DLD1 (cell line): ENCODE measurements at regions not wholly inside any gene's neighbourhood (a gene's known extent, or its start where the extent isn't known, plus 50 kb on each side); places are given as distances from the start of the nearest gene placed in this dataset.
"Not testable (repeated sequence)": the region's sequence is repeated elsewhere in the genome, so short reads cannot be mapped to it uniquely, and the experiment has no call there.

Experiments
- in situ Hi-C: cut with HindIII; loops from 2 replicates; pipeline ENCODE4 v1.10.0; 2017; ENCODE audit warnings: low sequenced_read_pairs

DNA sequence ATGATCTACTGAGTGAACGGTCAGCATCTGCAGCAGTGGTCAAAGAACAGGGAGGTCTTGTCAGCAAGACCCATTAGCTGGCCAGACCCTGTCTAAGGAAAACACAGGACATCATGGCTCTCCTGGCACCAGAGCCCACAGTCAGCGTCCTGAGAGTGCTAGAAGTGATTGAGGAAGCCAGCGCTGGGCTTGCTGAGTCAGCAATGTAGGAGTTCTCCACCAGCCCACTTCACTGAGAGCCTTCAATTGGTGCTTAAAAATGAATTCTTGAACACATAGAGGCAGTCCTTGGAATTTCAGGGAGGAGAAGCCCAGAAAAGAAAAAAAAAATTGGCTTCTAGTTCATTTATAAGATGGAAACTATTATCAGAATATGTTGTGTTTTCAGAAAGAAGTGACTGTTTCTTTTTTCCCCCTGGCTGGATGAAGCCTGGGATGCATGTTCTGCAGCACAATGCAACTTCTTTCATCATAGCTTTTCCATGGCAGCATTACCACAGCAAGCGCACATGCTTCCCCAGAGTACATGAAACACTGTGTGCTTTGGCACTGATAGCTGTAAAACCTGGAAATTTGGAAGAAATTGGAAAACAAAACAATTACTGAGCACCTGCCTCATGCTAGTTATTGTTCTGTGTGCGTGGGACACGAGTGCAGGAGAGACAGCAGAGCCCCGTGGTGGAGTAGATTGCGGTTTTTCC is 899.9 kb downstream of the C6orf118 start:
- in situ Hi-C loops, result no loop called here

- in situ Hi-C loops, result no loop called here
Measured at GRCh38 chr6:164408868-164409267, 900.5 kb downstream of the C6orf118 start.

DNA sequence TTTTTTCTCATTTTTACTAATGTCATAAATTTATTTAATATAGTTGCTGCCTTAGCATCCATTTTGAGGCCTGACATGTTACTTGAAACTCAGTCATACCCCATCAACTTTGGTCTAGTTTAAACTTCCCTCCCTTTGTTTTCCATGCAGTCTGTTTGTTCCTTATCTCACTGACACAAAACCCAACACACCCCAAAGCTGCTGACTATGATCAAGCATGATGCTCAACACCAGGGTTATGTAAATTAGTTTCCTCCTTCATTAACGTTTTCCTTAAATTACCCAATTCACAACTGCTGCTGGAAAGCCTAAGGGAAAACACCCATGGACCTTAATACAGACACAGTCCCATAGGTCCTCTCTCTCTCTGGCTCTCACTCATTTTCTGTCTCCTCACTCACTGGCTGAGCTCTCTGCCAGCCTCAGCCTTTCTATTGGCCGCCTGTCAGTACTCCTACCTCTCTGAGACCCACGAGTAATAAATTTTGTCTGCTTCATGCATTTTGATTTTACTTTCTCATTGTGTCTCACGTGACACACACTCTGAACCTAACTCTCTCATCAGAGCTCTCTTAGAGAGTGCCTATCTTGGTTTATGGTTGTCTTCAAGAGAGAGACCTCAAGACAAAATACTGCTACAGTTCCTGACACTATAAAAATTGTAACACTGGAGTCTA is 904.5 kb downstream of the C6orf118 start:
- in situ Hi-C loops, result no loop called here

- in situ Hi-C loops, result no loop called here
Measured at GRCh38 chr6:164401871-164402270, 907.5 kb downstream of the C6orf118 start.

GRCh38 chr6:164398647-164399046 is 910.8 kb downstream of the C6orf118 start:
- in situ Hi-C loops, result no loop called here

- in situ Hi-C loops, result no loop called here
Measured at GRCh38 chr6:164396071-164397047, 913.0 kb downstream of the C6orf118 start.

GRCh38 chr6:164379795-164380194 is 929.6 kb downstream of the C6orf118 start:
- in situ Hi-C loops, result loop anchor here (10.0 kb wide), 2 partner anchors 55 to 65 kb away; no protein-coding TSS in a partner anchor

- in situ Hi-C loops, result loop anchor here (10.0 kb wide), 2 partner anchors 56 to 64 kb away; no protein-coding TSS in a partner anchor
Measured at GRCh38 chr6:164378330-164378729, 931.1 kb downstream of the C6orf118 start.

GRCh38 chr6:164377348-164377918 is 932.0 kb downstream of the C6orf118 start:
- in situ Hi-C loops, result loop anchor here (10.0 kb wide), 2 partner anchors 57 to 63 kb away; no protein-coding TSS in a partner anchor

DNA sequence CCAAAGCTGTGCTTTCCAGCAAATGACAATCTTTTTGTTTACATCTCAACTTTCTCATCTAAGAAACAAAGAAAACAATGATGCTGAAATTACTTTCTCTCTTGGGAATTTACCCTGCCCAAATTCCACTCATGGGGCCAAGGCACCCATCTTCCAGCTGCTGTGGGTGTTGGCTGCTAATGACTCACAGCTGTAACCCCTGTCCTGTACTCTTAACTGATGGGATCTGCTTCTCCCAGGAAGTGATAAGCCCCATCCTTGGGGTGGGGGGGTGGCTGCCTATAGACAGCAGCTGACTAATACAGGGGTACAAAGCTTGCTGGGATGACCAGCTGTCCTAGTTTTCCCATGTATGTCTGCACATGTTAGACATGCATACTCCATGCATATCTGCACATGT is 938.6 kb downstream of the C6orf118 start:
- in situ Hi-C loops, result loop anchor here (10.0 kb wide), 2 partner anchors 56 to 64 kb away; no protein-coding TSS in a partner anchor

DNA sequence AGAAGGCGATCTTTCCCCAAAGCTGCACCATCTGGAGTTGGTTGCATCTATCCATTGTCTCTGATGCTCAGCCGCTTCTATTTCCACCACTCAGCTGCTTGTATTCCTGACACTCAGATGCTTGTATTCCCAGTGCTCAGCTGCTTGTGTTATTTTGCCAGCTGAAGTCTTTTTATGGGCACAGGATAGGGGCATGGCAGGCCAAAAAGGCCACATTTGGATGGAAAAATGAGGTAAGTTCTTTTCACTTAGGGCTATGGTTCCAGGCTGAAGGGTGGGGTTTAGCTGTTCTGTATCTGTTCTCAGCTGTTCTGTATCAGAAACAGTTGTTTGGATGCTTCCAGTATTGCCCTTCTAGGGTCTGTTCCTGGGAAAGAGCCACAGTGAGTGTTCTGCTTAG is 944.9 kb downstream of the QKI start:
- in situ Hi-C loops, result no loop called here

- in situ Hi-C loops, result no loop called here
Measured at GRCh38 chr6:164359036-164359435, 944.5 kb downstream of the QKI start.

GRCh38 chr6:164356814-164357213 is 942.3 kb downstream of the QKI start:
- in situ Hi-C loops, result no loop called here

- in situ Hi-C loops, result no loop called here
Measured at GRCh38 chr6:164347455-164347854, 932.9 kb downstream of the QKI start.

DNA sequence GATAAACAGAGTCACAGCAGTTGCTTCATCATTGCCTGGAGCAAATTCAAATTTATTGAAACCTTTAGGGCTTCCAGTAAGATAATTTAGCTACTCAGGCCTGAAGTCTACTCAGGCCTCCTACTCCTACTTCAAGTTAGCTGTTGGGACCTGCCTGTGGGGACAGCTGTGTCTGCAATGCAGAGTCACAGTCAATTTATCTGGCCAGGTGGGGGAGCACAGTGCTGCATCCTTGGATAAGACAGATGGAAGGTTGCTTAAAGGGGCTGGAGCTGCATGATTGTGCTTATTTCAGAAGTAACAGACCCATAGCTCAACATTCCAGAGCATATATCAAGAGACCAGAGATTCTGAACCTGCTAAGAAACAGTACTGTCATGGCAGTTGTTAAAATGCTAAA is 932.1 kb downstream of the QKI start:
- in situ Hi-C loops, result no loop called here

- in situ Hi-C loops, result no loop called here
Measured at GRCh38 chr6:164345806-164346496, 931.4 kb downstream of the QKI start.

DNA sequence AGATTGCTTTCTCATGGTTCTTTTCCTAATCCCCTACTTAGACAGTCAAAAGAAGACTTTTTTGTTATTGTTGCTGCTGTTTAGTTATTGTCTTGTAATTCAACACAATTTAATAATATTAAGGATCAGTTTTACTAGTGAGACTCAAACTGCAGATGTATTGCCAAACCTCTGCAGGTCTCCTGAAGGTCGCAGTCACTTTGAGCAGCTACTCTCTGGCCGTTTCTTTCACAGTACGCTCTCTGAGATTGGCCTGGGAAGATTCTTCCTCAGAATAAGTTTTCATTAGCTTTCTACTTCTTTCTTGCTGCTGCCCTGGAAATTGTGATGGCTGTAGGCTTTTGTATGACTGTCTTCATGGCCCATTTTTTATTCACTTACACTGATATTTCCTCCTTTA is 930.8 kb downstream of the QKI start:
- in situ Hi-C loops, result no loop called here

DNA sequence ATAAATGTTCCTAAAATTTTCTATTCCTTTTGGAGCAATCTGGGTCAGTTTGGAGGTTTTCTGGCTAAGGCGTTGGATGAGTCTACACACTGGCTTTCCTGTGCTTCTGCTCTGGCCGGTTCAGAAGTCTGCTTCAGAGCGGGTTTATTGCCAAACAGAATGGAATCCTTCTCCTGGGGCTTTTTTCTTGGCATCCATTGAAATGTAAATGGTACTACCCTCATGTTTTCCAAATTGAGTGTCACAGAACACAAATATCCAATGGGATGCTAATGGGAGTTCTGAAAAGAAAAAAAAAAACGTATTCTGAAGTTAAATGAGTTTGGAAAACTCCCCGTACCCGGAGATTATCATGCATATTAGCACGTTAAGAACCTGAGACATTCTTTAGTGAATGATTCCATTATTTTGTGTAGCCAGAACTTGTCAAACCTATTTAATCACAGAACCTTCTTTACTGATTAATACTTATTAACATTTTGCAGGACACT is 930.3 kb downstream of the QKI start:
- in situ Hi-C loops, result no loop called here

DNA sequence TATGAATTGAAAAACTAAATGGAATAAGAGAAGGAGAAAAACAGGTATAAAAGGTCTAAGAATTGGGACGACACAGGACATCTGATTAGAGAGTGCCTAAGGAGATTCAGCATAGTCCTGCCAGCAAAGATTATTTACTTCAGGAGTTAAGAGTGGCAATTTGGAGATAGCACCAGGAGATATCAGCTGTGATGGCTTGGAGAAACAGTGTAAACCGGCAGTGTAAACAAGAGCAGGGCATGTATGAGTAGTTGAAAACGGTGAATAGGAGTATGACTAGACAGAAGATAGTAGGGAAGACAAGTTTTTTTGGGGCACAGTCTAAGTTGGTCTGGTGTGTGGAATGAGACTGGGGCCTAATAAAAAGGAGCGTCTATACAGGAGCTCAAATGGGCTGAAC is 924.9 kb downstream of the QKI start:
- in situ Hi-C loops, result not testable (repeated sequence)

DNA sequence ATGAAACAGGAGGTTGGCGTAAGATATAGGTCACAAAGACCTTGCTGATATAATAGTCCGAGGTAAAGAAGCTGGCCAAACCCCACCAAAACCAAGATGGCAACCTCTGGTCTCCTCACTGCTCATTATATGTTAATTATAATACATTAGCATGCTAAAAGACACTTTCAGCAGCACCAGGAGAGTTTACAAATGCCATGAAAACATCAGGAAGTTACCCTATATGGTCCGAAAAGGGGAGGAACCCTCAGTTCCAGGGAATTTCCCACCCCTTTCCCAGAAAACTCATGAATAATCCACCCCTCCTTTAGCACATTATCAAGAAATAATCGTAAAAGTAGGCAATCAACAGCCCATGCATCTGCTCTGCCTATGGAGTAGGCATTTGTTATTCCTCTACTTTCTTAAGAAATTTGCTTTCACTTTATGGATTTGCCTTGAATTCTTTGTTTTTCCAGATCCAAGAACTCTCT is 923.4 kb downstream of the QKI start:
- in situ Hi-C loops, result no loop called here
